ENCODE measurements at regions not wholly inside any gene's neighbourhood (a gene's known extent, or its start where the extent isn't known, plus 50 kb on each side); places are given as distances from the start of the nearest gene placed in this dataset.

GRCh38 chr11:13603661-13604060 is 64.8 kb upstream of the FAR1 start:
- no peak for TF ChIP-seq CTCF (IDR thresholded peaks at IDR 0.05; ENCODE audit: insufficient read depth, low read depth, low read length)
- TF ChIP-seq EZH2 (IDR thresholded peaks at IDR 0.05; ENCODE audit: insufficient read depth, low read length): no peak

Data from astrocyte (in vitro differentiated cells and primary cell).